Spleen (tissue), 7 donors: ENCODE measurements at regions not wholly inside any gene's neighbourhood (a gene's known extent, or its start where the extent isn't known, plus 50 kb on each side); places are given as distances from the start of the nearest gene placed in this dataset.

Experiments
- POLR2A ChIP-seq, 3 donors: fragments of 450-650 bp; IDR thresholded peaks; one replicate each; pipeline ENCODE4 v1.5.1; 2017; ENCODE audit warnings: antibody characterized with exemption in 3 of 3, mild to moderate bottlenecking in 1 of 3
- TF ChIP-seq, protein P1 (sequence below), 11 experiments: fragments of 200-600 bp in 7 of 11; fragments of 450-650 bp in 4 of 11; sonication (generic) in 4 of 11; IDR thresholded peaks in 8 of 11; conservative IDR thresholded peaks in 3 of 11; 1 replicate in 7 of 11; 2 replicates in 4 of 11; pipeline versions ENCODE4 v1.4.0 to v1.8.0; 2016 to 2021; ENCODE audit warnings: antibody characterized with exemption in 11 of 11, inconsistent platforms in 4 of 11, mild to moderate bottlenecking in 1 of 11
- donor health status: DM: no; HTN: no; CAD: no; lungs with moderate emphysema.
- donor health status: DM: no; HTN: no; CAD: no.
- donor health status: DM: no; HTN: no; CAD: no.

- TF ChIP-seq, protein P1, sequence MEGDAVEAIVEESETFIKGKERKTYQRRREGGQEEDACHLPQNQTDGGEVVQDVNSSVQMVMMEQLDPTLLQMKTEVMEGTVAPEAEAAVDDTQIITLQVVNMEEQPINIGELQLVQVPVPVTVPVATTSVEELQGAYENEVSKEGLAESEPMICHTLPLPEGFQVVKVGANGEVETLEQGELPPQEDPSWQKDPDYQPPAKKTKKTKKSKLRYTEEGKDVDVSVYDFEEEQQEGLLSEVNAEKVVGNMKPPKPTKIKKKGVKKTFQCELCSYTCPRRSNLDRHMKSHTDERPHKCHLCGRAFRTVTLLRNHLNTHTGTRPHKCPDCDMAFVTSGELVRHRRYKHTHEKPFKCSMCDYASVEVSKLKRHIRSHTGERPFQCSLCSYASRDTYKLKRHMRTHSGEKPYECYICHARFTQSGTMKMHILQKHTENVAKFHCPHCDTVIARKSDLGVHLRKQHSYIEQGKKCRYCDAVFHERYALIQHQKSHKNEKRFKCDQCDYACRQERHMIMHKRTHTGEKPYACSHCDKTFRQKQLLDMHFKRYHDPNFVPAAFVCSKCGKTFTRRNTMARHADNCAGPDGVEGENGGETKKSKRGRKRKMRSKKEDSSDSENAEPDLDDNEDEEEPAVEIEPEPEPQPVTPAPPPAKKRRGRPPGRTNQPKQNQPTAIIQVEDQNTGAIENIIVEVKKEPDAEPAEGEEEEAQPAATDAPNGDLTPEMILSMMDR (IDR thresholded peaks at IDR 0.05 in 8 of 11, conservative IDR thresholded peaks at IDR 0.05 in 3 of 11): no peak
- no peak for TF ChIP-seq POLR2A (IDR thresholded peaks at IDR 0.05)
Measured at GRCh38 chr4:81290813-81291212, 75.8 kb upstream of the PRKG2 start.
